ENCODE measurements at regions not wholly inside any gene's neighbourhood (a gene's known extent, or its start where the extent isn't known, plus 50 kb on each side); places are given as distances from the start of the nearest gene placed in this dataset.

- TF ChIP-seq POLR2AphosphoS5 (IDR thresholded peaks at IDR 0.05; ENCODE audit: borderline replicate concordance, low read depth, low read length) = no peak
- no peak for TF ChIP-seq EZH2 (IDR thresholded peaks at IDR 0.05)
- TF ChIP-seq FOXP2 (optimal IDR thresholded peaks at IDR 0.05; ENCODE audit: control extremely low read depth, extremely low read length, insufficient read depth) = no peak
Measured at GRCh38 chr2:234145057-234145456, 94.6 kb downstream of the SPP2 start.
